ENCODE measurements at regions not wholly inside any gene's neighbourhood (a gene's known extent, or its start where the extent isn't known, plus 50 kb on each side); places are given as distances from the start of the nearest gene placed in this dataset.
"Not testable (repeated sequence)": the region's sequence is repeated elsewhere in the genome, so short reads cannot be mapped to it uniquely, and the experiment has no call there.

DNA sequence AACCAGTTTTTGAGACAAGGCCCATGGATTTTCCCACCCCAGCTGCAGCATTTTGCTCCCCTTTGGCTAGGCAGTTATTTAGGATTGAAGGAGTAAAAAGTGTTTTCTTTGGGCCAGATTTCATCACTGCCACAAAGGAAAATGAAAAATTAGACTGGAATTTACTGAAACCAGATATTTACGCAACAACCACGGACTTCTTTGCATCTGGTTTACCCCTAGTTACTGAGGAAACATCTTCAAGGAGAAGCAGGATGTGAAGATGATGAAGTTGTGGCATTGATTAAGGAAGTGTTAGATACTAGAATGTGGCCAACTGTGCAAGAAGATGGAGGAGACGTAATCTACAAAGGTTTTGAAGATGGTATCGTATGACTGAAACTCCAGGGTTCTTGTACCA lies 165.2 kb upstream of the MYRIP start:
- Histone ChIP-seq H3K9me3 (ENCODE audit: low read depth) (no peaks in the 10 kb centered on the region), H3K36me3 (ENCODE audit: low read depth) (no peaks in the 10 kb centered on the region), H3K9me2 (ENCODE audit: insufficient read depth) (no peaks in the 10 kb centered on the region), H3K4me1 (ENCODE audit: insufficient read depth) (peaks cover 38% of the 10 kb centered on the region), H2AFZ (no peak overlapping the region), H3K4me3 (0 out of 2 replicates have a peak overlapping the region, but pooled peaks have one; percentile 14), H3K27me3 (replicated peaks; ENCODE audit: insufficient read depth) (no peaks in the 10 kb centered on the region), H3F3A (ENCODE audit: insufficient read depth) (peaks cover 29% of the 10 kb centered on the region), H3K9ac (no peak overlapping the region), H3K27ac (peak overlapping the region; percentile 44), H3K79me2 (ENCODE audit: insufficient read depth) (no peaks in the 10 kb centered on the region), H4K20me1 (ENCODE audit: insufficient read depth) (no peaks in the 10 kb centered on the region), H3K4me2 (ENCODE audit: unreplicated experiment) (peak overlapping the region; percentile 37)
- peak; percentile 86 for DNase-seq
- 1 to 2% methylated on average over 4 of the region's 4 CpGs for whole genome bisulfite sequencing, 2 experiments (ENCODE audit: low coverage in 1 of 2, low lambda C conversion rate in 2 of 2, missing lambda C conversion rate in 2 of 2)
- TF ChIP-seq EZH2phosphoT487 (IDR thresholded peaks at IDR 0.05; ENCODE audit: insufficient read depth, low read depth) (no peak), EZH2 (IDR thresholded peaks at IDR 0.05; ENCODE audit: insufficient read depth, poor library complexity, severe bottlenecking) (no peak)
- in situ Hi-C loops (cut with MboI): no loop called here

DNA sequence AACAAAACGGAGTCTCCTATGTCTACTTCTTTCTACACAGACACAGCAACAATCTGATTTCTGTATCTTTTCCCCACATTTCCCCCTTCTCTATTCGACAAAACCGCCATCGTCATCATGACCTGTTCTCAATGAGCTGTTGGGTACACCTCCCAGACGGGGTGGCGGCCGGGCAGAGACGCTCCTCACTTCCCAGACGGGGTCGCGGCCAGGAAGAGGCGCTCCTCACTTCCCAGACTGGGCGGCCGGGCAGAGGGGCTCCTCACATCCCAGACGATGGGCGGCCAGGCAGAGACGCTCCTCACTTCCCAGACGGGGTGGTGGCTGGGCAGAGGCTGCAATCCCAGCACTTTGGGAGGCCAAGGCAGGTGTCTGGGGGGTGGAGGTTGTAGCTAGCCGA lies 158.2 kb upstream of the MYRIP start:
- DNase-seq; H3K9me3 ChIP-seq (ENCODE audit: low read depth); H3K4me3 ChIP-seq; H3K4me2 ChIP-seq (ENCODE audit: unreplicated experiment); in situ Hi-C loops (cut with MboI); H3K9ac ChIP-seq; H3K36me3 ChIP-seq (ENCODE audit: low read depth); H3K79me2 ChIP-seq (ENCODE audit: insufficient read depth); H4K20me1 ChIP-seq (ENCODE audit: insufficient read depth); H2AFZ ChIP-seq; H3F3A ChIP-seq (ENCODE audit: insufficient read depth); H3K27ac ChIP-seq; H3K4me1 ChIP-seq (ENCODE audit: insufficient read depth); H3K27me3 ChIP-seq (replicated peaks; ENCODE audit: insufficient read depth); H3K9me2 ChIP-seq (ENCODE audit: insufficient read depth): not testable (repeated sequence)
- 92 to 94% methylated on average over 7 to 19 of the region's 19 CpGs for WGBS, 2 experiments (ENCODE audit: low coverage in 1 of 2, low lambda C conversion rate in 2 of 2, missing lambda C conversion rate in 2 of 2)

DNA sequence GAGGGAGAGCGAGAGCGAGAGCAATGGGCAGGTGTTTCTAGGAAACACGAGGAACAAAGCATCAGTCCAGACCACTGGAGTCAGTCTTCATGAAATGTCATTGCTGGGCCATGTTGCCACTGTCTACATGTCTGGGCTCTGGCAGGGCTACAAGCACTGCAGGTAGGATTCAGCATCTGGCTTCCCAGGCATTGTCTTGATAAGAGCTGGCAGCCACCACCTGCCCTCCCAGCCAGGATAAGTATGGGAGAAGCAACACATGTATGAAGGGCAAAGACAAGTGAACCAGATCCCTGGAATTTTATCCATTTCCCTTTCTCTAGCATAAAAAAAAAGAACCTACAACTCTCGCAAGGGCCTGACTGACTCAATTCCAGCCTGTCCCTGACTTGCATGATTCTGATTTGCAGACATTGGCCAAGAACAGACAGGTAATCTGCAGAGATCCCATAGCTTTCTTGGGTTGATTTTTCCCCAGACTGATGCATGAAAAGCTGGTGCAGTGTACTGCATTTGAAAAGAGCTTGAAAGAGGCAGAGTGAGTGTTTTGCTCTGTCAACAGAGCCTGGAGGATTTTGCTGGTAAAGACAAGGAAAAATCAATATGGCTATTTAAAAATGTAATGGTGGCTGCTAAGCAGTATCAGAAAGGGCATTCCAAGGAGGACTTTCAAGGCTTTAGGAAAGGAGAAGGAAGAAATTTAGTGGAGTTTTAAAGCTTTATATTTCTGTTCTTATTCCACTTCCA lies 157.2 kb upstream of the MYRIP start:
- Histone ChIP-seq H3K27ac (no peak overlapping the region), H3K36me3 (ENCODE audit: low read depth) (no peaks in the 10 kb centered on the region), H3K4me2 (ENCODE audit: unreplicated experiment) (no peak overlapping the region), H3K9me2 (ENCODE audit: insufficient read depth) (no peaks in the 10 kb centered on the region), H3K27me3 (replicated peaks; ENCODE audit: insufficient read depth) (no peaks in the 10 kb centered on the region), H2AFZ (no peak overlapping the region), H3K4me3 (no peak overlapping the region), H3K4me1 (ENCODE audit: insufficient read depth) (no peaks in the 10 kb centered on the region), H3K9ac (no peak overlapping the region), H3K79me2 (ENCODE audit: insufficient read depth) (no peaks in the 10 kb centered on the region), H3K9me3 (ENCODE audit: low read depth) (no peaks in the 10 kb centered on the region), H4K20me1 (ENCODE audit: insufficient read depth) (no peaks in the 10 kb centered on the region), H3F3A (ENCODE audit: insufficient read depth) (no peaks in the 10 kb centered on the region)
- WGBS, 2 experiments (ENCODE audit: low coverage in 1 of 2, low lambda C conversion rate in 2 of 2, missing lambda C conversion rate in 2 of 2): 79 to 92% methylated on average over 4 of the region's 4 CpGs
- no peak for TF ChIP-seq EZH2phosphoT487 (IDR thresholded peaks at IDR 0.05; ENCODE audit: insufficient read depth, low read depth)
- in situ Hi-C loops (cut with MboI): no loop called here
- DNase-seq: no peak

DNA sequence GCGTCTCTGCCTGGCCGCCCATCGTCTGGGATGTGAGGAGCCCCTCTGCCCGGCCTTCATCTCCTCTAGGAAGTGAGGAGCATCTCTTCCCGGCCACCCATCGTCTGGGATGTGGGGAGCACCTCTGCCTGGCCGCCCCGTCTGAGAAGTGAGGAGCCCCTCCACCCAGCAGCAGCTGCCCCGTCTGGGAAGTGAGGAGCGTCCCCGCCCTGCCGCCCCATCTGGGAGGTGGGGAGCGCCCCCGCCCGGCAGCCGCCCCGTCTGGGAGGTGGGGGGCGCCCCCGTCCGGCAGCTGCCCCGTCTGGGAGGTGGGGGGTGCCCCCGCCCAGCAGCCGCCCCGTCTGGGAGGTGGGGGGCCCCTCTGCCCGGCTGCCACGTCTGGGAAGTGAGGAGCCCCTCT lies 153.7 kb upstream of the MYRIP start:
- H3K9ac ChIP-seq; H3K4me2 ChIP-seq (ENCODE audit: unreplicated experiment); H3K36me3 ChIP-seq (ENCODE audit: low read depth); in situ Hi-C loops (cut with MboI); DNase-seq; H3K27me3 ChIP-seq (replicated peaks; ENCODE audit: insufficient read depth); H3K9me2 ChIP-seq (ENCODE audit: insufficient read depth); H3K79me2 ChIP-seq (ENCODE audit: insufficient read depth); H4K20me1 ChIP-seq (ENCODE audit: insufficient read depth); H3K4me1 ChIP-seq (ENCODE audit: insufficient read depth); H3K4me3 ChIP-seq; H3F3A ChIP-seq (ENCODE audit: insufficient read depth); H3K27ac ChIP-seq; H3K9me3 ChIP-seq (ENCODE audit: low read depth); H2AFZ ChIP-seq: not testable (repeated sequence)
- 73 to 75% methylated on average over 8 to 26 of the region's 26 CpGs for whole genome bisulfite sequencing, 2 experiments (ENCODE audit: low coverage in 1 of 2, low lambda C conversion rate in 2 of 2, missing lambda C conversion rate in 2 of 2)

DNA sequence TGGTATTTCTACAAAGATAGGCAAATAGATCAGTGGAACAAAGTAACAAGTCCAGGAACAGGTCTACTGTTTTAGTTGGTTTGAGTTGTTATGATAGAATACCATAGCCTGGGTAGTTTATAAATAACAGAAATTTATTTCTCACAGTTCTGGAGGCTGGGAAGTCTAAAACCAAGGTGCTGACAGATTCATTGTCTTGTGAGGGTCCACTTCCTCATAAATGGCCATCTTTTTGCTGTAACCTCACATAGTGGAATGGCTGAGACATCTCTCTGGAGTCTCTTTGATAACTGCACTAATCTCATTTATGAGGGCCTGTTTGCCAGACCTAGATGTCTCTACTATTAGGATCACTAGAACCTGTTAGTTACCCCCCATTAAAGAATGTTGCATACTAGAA lies 152.3 kb upstream of the MYRIP start:
- Histone ChIP-seq H3F3A (ENCODE audit: insufficient read depth) (no peaks in the 10 kb centered on the region), H4K20me1 (ENCODE audit: insufficient read depth) (no peaks in the 10 kb centered on the region), H3K27me3 (replicated peaks; ENCODE audit: insufficient read depth) (no peaks in the 10 kb centered on the region), H3K79me2 (ENCODE audit: insufficient read depth) (no peaks in the 10 kb centered on the region), H2AFZ (no peak overlapping the region), H3K36me3 (ENCODE audit: low read depth) (no peaks in the 10 kb centered on the region), H3K4me3 (no peak overlapping the region), H3K27ac (no peak overlapping the region), H3K9me3 (ENCODE audit: low read depth) (no peaks in the 10 kb centered on the region), H3K9ac (no peak overlapping the region), H3K9me2 (ENCODE audit: insufficient read depth) (no peaks in the 10 kb centered on the region), H3K4me1 (ENCODE audit: insufficient read depth) (no peaks in the 10 kb centered on the region), H3K4me2 (ENCODE audit: unreplicated experiment) (no peak overlapping the region)
- in situ Hi-C loops (cut with MboI): no loop called here
- TF ChIP-seq EZH2 (IDR thresholded peaks at IDR 0.05; ENCODE audit: insufficient read depth, poor library complexity, severe bottlenecking) (no peak), EZH2phosphoT487 (IDR thresholded peaks at IDR 0.05; ENCODE audit: insufficient read depth, low read depth) (no peak)
- no peak for DNase-seq
